H1 (cell line): ENCODE measurements at regions not wholly inside any gene's neighbourhood (a gene's known extent, or its start where the extent isn't known, plus 50 kb on each side); places are given as distances from the start of the nearest gene placed in this dataset.

Experiments used
- NANOG ChIP-seq: IDR thresholded peaks from 2 replicates; pipeline ENCODE4 v1.6.1; 2011; ENCODE audit warnings: low read length, low read depth, mild to moderate bottlenecking, inconsistent platforms; ENCODE audit not compliant: insufficient read depth, poor library complexity, severe bottlenecking
- PHF8 ChIP-seq: fragments of 200-600 bp; sonication (generic); conservative IDR thresholded peaks from 2 replicates; pipeline ENCODE4 v1.7.1; 2012; ENCODE audit warnings: low read depth, mild to moderate bottlenecking, inconsistent platforms, low read length, moderate library complexity
- SIN3A ChIP-seq, 2 experiments: IDR thresholded peaks in 1 of 2; conservative IDR thresholded peaks in 1 of 2; 2 replicates each; pipeline ENCODE4 v1.6.1; 2011 to 2012; ENCODE audit warnings: low read length in 2 of 2, improper control_type of control experiment in 1 of 2, low read depth in 1 of 2, mild to moderate bottlenecking in 1 of 2
- TF ChIP-seq, protein P1 (sequence below): fragments of 300-600 bp; sonication (generic); IDR thresholded peaks from 2 replicates; pipeline ENCODE4 v1.7.1; 2012; ENCODE audit warnings: low read length, moderate library complexity, mild to moderate bottlenecking, inconsistent platforms; ENCODE audit not compliant: insufficient replicate concordance

DNA sequence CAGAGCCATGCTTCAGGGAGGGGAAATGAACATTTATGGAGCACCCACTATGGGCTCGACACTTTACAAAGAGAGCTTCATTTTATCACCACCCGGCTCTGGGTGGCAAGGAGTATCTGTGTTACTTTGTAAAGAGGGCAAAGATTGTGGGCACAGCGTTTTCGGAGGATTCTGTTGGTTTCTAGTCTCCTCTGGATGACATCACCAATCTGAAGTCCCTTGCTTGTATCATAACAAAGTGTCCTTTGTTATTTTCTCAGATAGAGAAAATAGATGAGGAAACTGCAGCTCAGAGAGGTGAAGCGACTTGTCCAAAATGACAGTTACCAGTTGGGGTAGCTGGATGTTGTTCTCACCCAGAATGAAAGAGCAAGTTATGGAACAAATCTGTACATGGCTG, 162.8 kb downstream of the GLI2 start (continued):
- TF ChIP-seq, protein P1, sequence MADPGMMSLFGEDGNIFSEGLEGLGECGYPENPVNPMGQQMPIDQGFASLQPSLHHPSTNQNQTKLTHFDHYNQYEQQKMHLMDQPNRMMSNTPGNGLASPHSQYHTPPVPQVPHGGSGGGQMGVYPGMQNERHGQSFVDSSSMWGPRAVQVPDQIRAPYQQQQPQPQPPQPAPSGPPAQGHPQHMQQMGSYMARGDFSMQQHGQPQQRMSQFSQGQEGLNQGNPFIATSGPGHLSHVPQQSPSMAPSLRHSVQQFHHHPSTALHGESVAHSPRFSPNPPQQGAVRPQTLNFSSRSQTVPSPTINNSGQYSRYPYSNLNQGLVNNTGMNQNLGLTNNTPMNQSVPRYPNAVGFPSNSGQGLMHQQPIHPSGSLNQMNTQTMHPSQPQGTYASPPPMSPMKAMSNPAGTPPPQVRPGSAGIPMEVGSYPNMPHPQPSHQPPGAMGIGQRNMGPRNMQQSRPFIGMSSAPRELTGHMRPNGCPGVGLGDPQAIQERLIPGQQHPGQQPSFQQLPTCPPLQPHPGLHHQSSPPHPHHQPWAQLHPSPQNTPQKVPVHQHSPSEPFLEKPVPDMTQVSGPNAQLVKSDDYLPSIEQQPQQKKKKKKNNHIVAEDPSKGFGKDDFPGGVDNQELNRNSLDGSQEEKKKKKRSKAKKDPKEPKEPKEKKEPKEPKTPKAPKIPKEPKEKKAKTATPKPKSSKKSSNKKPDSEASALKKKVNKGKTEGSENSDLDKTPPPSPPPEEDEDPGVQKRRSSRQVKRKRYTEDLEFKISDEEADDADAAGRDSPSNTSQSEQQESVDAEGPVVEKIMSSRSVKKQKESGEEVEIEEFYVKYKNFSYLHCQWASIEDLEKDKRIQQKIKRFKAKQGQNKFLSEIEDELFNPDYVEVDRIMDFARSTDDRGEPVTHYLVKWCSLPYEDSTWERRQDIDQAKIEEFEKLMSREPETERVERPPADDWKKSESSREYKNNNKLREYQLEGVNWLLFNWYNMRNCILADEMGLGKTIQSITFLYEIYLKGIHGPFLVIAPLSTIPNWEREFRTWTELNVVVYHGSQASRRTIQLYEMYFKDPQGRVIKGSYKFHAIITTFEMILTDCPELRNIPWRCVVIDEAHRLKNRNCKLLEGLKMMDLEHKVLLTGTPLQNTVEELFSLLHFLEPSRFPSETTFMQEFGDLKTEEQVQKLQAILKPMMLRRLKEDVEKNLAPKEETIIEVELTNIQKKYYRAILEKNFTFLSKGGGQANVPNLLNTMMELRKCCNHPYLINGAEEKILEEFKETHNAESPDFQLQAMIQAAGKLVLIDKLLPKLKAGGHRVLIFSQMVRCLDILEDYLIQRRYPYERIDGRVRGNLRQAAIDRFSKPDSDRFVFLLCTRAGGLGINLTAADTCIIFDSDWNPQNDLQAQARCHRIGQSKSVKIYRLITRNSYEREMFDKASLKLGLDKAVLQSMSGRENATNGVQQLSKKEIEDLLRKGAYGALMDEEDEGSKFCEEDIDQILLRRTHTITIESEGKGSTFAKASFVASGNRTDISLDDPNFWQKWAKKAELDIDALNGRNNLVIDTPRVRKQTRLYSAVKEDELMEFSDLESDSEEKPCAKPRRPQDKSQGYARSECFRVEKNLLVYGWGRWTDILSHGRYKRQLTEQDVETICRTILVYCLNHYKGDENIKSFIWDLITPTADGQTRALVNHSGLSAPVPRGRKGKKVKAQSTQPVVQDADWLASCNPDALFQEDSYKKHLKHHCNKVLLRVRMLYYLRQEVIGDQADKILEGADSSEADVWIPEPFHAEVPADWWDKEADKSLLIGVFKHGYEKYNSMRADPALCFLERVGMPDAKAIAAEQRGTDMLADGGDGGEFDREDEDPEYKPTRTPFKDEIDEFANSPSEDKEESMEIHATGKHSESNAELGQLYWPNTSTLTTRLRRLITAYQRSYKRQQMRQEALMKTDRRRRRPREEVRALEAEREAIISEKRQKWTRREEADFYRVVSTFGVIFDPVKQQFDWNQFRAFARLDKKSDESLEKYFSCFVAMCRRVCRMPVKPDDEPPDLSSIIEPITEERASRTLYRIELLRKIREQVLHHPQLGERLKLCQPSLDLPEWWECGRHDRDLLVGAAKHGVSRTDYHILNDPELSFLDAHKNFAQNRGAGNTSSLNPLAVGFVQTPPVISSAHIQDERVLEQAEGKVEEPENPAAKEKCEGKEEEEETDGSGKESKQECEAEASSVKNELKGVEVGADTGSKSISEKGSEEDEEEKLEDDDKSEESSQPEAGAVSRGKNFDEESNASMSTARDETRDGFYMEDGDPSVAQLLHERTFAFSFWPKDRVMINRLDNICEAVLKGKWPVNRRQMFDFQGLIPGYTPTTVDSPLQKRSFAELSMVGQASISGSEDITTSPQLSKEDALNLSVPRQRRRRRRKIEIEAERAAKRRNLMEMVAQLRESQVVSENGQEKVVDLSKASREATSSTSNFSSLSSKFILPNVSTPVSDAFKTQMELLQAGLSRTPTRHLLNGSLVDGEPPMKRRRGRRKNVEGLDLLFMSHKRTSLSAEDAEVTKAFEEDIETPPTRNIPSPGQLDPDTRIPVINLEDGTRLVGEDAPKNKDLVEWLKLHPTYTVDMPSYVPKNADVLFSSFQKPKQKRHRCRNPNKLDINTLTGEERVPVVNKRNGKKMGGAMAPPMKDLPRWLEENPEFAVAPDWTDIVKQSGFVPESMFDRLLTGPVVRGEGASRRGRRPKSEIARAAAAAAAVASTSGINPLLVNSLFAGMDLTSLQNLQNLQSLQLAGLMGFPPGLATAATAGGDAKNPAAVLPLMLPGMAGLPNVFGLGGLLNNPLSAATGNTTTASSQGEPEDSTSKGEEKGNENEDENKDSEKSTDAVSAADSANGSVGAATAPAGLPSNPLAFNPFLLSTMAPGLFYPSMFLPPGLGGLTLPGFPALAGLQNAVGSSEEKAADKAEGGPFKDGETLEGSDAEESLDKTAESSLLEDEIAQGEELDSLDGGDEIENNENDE: no peak
- TF ChIP-seq SIN3A (conservative IDR thresholded peaks at IDR 0.05 in 1 of 2, IDR thresholded peaks at IDR 0.05 in 1 of 2; ENCODE audit: low read depth in 1 of 2, low read length in 2 of 2): no peak
- TF ChIP-seq NANOG: no peak
- TF ChIP-seq PHF8: no peak
